Astrocyte of the cerebellum (primary cell): ENCODE measurements at regions not wholly inside any gene's neighbourhood (a gene's known extent, or its start where the extent isn't known, plus 50 kb on each side); places are given as distances from the start of the nearest gene placed in this dataset.

Source experiments
- DNase-seq: peaks from one replicate; pipeline ENCODE4 v3.0.0-alpha.2; 2011; ENCODE audit warnings: low read depth
- H3K4me3 ChIP-seq: 2 replicates; pipeline ENCODE4 v1.5.1; 2011; ENCODE audit warnings: mild to moderate bottlenecking, low read depth, low read length, moderate library complexity
- CTCF ChIP-seq: IDR thresholded peaks from 2 replicates; pipeline ENCODE4 v1.5.1; 2012; ENCODE audit warnings: low read length, low read depth, moderate library complexity, mild to moderate bottlenecking; ENCODE audit errors: missing control alignments
- in situ Hi-C: cut with HindIII; loops from 2 replicates; pipeline ENCODE4 v1.10.0; 2017; ENCODE audit warnings: low sequenced_read_pairs

- no peak for DNase-seq
- no peak overlapping the region for H3K4me3 ChIP-seq
- in situ Hi-C loops = no loop called here
- TF ChIP-seq CTCF = no peak
Observed at GRCh38 chrX:33784548-33784947, 347.6 kb downstream of the FAM47A start.

- no peak for TF ChIP-seq CTCF
- DNase-seq = no peak
- in situ Hi-C loops = no loop called here
- H3K4me3 ChIP-seq = no peak overlapping the region
Observed at GRCh38 chrX:33741807-33742206, 390.3 kb downstream of the FAM47A start.

GRCh38 chrX:33735182-33735581 lies 396.9 kb downstream of the FAM47A start:
- in situ Hi-C loops = no loop called here
- H3K4me3 ChIP-seq = no peak overlapping the region
- no peak for TF ChIP-seq CTCF
- no peak for DNase-seq

GRCh38 chrX:33726281-33727160 lies 405.6 kb downstream of the FAM47A start:
- DNase-seq = no peak
- TF ChIP-seq CTCF = no peak
- peak overlapping the region; percentile 35 for H3K4me3 ChIP-seq
- in situ Hi-C loops = no loop called here

- no peak for DNase-seq
- in situ Hi-C loops = no loop called here
- no peak for TF ChIP-seq CTCF
- peak overlapping the region; percentile 35 for H3K4me3 ChIP-seq
Observed at GRCh38 chrX:33725535-33726210, 406.4 kb downstream of the FAM47A start.

- no peak overlapping the region for H3K4me3 ChIP-seq
- in situ Hi-C loops = no loop called here
- TF ChIP-seq CTCF = no peak
- no peak for DNase-seq
Observed at GRCh38 chrX:33721927-33722326, 410.2 kb downstream of the FAM47A start.
